WTC11 (cell line): ENCODE measurements at regions not wholly inside any gene's neighbourhood (a gene's known extent, or its start where the extent isn't known, plus 50 kb on each side); places are given as distances from the start of the nearest gene placed in this dataset.

ENCODE experiments used
- ATAC-seq: fragments of 200-7000 bp; cut with Tn5 transposase; 2 replicates; pipeline ENCODE4 v1.10.0; 2021; ENCODE audit warnings: mild to moderate bottlenecking, moderate library complexity
- CTCF ChIA-PET: fragments of 300-600 bp; sonication (Branson Sonifier 250); formaldehyde crosslinking; loops from one replicate; lab custom pipeline; 2021; ENCODE audit warnings: antibody characterized with exemption; lab: Charles Lee
- POLR2A ChIA-PET: fragments of 350-600 bp; sonication (Branson Sonifier 250); formaldehyde crosslinking; loops from one replicate; lab custom pipeline; 2021; ENCODE audit warnings: antibody characterized with exemption; lab: Charles Lee
- DNase-seq: peaks from one replicate; pipeline ENCODE4 v3.0.0; 2021; ENCODE audit warnings: low spot score
- H3K27ac Mint-ChIP-seq: 2 replicates; pipeline ENCODE4 v1.8.0; 2021; ENCODE audit warnings: mixed read lengths
- H3K27me3 Mint-ChIP-seq: 2 replicates; pipeline ENCODE4 v1.8.0; 2021; ENCODE audit warnings: low read depth, mild to moderate bottlenecking, moderate library complexity, mixed read lengths
- H3K36me3 Mint-ChIP-seq: 2 replicates; pipeline ENCODE4 v1.8.0; 2021; ENCODE audit warnings: mixed read lengths
- H3K4me1 Mint-ChIP-seq: 2 replicates; pipeline ENCODE4 v1.8.0; 2022; ENCODE audit warnings: mixed read lengths
- H3K4me3 Mint-ChIP-seq: 2 replicates; pipeline ENCODE4 v1.8.0; 2021; ENCODE audit warnings: mild to moderate bottlenecking, moderate library complexity, mixed read lengths
- H3K9me3 Mint-ChIP-seq: 2 replicates; pipeline ENCODE4 v1.8.0; 2021; ENCODE audit warnings: mixed read lengths
- EMX1 ChIP-seq: fragments of 250-450 bp; sonication (Bioruptor Pico); IDR thresholded peaks from 2 replicates; pipeline ENCODE4 v1.8.0; 2021; ENCODE audit warnings: mild to moderate bottlenecking
- ESRRA ChIP-seq: sonication (generic); formaldehyde crosslinking; IDR thresholded peaks from 2 replicates; pipeline ENCODE4 v1.8.1; 2022; ENCODE audit warnings: mild to moderate bottlenecking, missing genetic modification reagents, borderline replicate concordance
- FOXJ3 ChIP-seq: sonication (generic); formaldehyde crosslinking; IDR thresholded peaks from 2 replicates; pipeline ENCODE4 v1.9.0; 2021; ENCODE audit warnings: missing genetic modification reagents, mild to moderate bottlenecking, borderline replicate concordance
- GTF2I ChIP-seq: fragments of 250-450 bp; sonication (Bioruptor Pico); conservative IDR thresholded peaks from 2 replicates; pipeline ENCODE4 v1.4.0; 2021; ENCODE audit warnings: mild to moderate bottlenecking
- JAZF1 ChIP-seq: fragments of 250-450 bp; sonication (Bioruptor Pico); IDR thresholded peaks from 2 replicates; pipeline ENCODE4 v1.9.0; 2021; ENCODE audit warnings: moderate library complexity, mild to moderate bottlenecking, inconsistent platforms
- KAT7 ChIP-seq: sonication (generic); formaldehyde crosslinking; IDR thresholded peaks from 2 replicates; pipeline ENCODE4 v1.8.1; 2023; ENCODE audit warnings: missing genetic modification reagents, mild to moderate bottlenecking, borderline replicate concordance
- OVOL2 ChIP-seq: fragments of 250-450 bp; sonication (Bioruptor Pico); IDR thresholded peaks from 2 replicates; pipeline ENCODE4 v1.9.0; 2021; ENCODE audit warnings: mild to moderate bottlenecking, borderline replicate concordance
- PRRX2 ChIP-seq: fragments of 250-450 bp; sonication (Bioruptor Pico); IDR thresholded peaks from 2 replicates; pipeline ENCODE4 v1.8.0; 2021; ENCODE audit warnings: mild to moderate bottlenecking
- TP53 ChIP-seq: sonication (generic); formaldehyde crosslinking; IDR thresholded peaks from 2 replicates; pipeline ENCODE4 v1.8.1; 2023; ENCODE audit warnings: mild to moderate bottlenecking, missing genetic modification reagents
- ZNF317 ChIP-seq: sonication (generic); formaldehyde crosslinking; IDR thresholded peaks from 2 replicates; pipeline ENCODE4 v1.8.1; 2023; ENCODE audit warnings: low read depth, mild to moderate bottlenecking, moderate library complexity, missing genetic modification reagents, borderline replicate concordance
- ZNF671 ChIP-seq: fragments of 250-450 bp; sonication (Bioruptor Pico); IDR thresholded peaks from 2 replicates; pipeline ENCODE4 v1.8.0; 2021; ENCODE audit warnings: mild to moderate bottlenecking
- TF ChIP-seq, protein P1 (sequence below): sonication (generic); formaldehyde crosslinking; IDR thresholded peaks from 2 replicates; pipeline ENCODE4 v1.8.0; 2022; ENCODE audit warnings: mild to moderate bottlenecking, missing genetic modification reagents
- TF ChIP-seq, protein P2 (sequence below): fragments of 250-450 bp; sonication (Bioruptor Pico); conservative IDR thresholded peaks from 2 replicates; pipeline ENCODE4 v1.9.0; 2021; ENCODE audit warnings: mild to moderate bottlenecking
- TF ChIP-seq, protein P3 (sequence below): sonication (generic); formaldehyde crosslinking; IDR thresholded peaks from 2 replicates; pipeline ENCODE4 v1.8.1; 2022; ENCODE audit warnings: low read depth, mild to moderate bottlenecking, moderate library complexity, missing genetic modification reagents, borderline replicate concordance
- TF ChIP-seq, protein P4 (sequence below): sonication (generic); formaldehyde crosslinking; IDR thresholded peaks from 2 replicates; pipeline ENCODE4 v1.8.1; 2023; ENCODE audit warnings: mild to moderate bottlenecking, missing genetic modification reagents, borderline replicate concordance
- TF ChIP-seq, protein P5 (sequence below): fragments of 250-450 bp; sonication (Bioruptor Pico); IDR thresholded peaks from 2 replicates; pipeline ENCODE4 v2.1.2; 2022; ENCODE audit warnings: mild to moderate bottlenecking, moderate library complexity

DNA sequence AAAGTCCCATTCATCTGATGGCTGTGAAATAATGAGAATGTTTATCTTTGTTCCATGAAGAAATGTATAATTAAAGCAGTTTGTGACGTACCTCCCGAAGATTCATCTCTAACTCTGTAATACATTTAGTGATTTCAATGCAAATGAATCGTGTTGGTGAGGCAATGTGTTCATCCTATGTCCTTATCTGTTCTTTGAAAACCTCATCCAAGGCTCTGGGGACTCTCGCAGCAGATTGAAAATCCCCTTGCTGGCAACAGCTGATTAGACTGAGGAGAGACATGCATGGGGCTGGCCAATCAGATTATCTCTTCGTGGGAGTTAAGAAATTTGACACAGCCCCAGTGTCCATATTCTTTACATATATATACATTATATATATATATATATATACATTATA is 1095.4 kb upstream of the EEF2KMT start:
- ATAC-seq, result no peak

DNA sequence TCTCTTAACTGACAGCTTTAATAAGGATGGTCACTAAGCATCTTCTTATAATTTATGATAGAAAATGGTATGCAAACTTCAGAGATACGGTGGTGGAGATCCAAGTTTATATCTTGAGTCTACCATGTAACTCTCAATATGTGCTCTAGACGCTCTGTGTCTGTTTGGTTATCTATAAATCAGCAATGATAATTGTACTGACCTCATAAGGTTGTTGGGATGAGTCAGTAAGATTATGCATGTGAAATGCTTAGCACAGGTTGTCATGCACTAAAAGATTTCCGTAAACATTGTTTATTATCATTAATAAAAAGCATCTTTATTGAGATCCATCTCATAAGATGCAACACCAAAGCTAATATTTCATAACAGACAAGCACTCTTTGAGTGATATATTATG is 1094.9 kb upstream of the EEF2KMT start:
- Mint-ChIP-seq H3K4me3 (no peak overlapping the region), H3K4me1 (no peaks in the 10 kb centered on the region), H3K27me3 (peaks cover 2% of the 10 kb centered on the region), H3K36me3 (peaks cover 70% of the 10 kb centered on the region), H3K27ac (no peak overlapping the region), H3K9me3 (peaks cover 74% of the 10 kb centered on the region)
- ChIA-PET POLR2A (no interaction called here), CTCF (no interaction called here)
- ATAC-seq, result no peak
- DNase-seq, result no peak
- TF ChIP-seq ZNF671 (CRISPR knock-in tag) (no peak), EMX1 (CRISPR knock-in tag) (no peak), TP53 (CRISPR knock-in tag) (no peak), OVOL2 (CRISPR knock-in tag) (no peak), PRRX2 (CRISPR knock-in tag) (no peak), ESRRA (no peak), GTF2I (CRISPR knock-in tag) (no peak)
- TF ChIP-seq, protein P1, sequence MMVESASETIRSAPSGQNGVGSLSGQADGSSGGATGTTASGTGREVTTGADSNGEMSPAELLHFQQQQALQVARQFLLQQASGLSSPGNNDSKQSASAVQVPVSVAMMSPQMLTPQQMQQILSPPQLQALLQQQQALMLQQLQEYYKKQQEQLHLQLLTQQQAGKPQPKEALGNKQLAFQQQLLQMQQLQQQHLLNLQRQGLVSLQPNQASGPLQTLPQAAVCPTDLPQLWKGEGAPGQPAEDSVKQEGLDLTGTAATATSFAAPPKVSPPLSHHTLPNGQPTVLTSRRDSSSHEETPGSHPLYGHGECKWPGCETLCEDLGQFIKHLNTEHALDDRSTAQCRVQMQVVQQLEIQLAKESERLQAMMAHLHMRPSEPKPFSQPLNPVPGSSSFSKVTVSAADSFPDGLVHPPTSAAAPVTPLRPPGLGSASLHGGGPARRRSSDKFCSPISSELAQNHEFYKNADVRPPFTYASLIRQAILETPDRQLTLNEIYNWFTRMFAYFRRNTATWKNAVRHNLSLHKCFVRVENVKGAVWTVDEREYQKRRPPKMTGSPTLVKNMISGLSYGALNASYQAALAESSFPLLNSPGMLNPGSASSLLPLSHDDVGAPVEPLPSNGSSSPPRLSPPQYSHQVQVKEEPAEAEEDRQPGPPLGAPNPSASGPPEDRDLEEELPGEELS (CRISPR knock-in tag), result no peak

More for the DNA sequence above, 1095.4 kb upstream of the EEF2KMT start:
- Mint-ChIP-seq H3K36me3 (peaks cover 73% of the 10 kb centered on the region), H3K4me1 (no peaks in the 10 kb centered on the region), H3K9me3 (peaks cover 78% of the 10 kb centered on the region), H3K4me3 (no peak overlapping the region)
- POLR2A ChIA-PET, result no interaction called here
- no peak for DNase-seq
- CTCF ChIA-PET, result no interaction called here
- no peak for TF ChIP-seq JAZF1 (CRISPR knock-in tag)
- no peak for TF ChIP-seq ZNF317 (CRISPR knock-in tag)
- TF ChIP-seq, all 79 proteins: peak for 0
- Mint-ChIP-seq H3K27me3 (peaks cover 2% of the 10 kb centered on the region), H3K27ac (no peak overlapping the region)

DNA sequence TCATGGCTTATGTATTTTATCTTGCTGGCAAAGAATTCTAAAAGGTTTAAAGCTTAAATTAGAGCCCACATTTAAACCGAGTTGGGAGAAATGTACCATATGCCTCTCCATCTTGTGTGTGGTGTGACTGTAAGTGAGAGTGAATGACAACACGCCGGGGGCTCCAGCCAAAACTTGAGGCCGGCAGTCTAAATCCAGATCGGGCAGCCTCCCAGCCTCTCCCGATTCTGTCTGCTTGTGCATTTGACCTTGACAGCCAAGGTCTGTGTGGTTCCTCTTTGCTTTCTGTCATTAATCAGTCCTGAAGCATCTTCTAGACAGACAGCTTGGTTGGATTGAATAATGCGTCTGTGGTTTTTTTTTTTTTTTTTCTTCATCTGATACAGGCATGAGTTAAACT is 1093.2 kb upstream of the EEF2KMT start:
- peaks cover 2% of the 10 kb centered on the region for H3K27me3 Mint-ChIP-seq
- TF ChIP-seq, protein P2, sequence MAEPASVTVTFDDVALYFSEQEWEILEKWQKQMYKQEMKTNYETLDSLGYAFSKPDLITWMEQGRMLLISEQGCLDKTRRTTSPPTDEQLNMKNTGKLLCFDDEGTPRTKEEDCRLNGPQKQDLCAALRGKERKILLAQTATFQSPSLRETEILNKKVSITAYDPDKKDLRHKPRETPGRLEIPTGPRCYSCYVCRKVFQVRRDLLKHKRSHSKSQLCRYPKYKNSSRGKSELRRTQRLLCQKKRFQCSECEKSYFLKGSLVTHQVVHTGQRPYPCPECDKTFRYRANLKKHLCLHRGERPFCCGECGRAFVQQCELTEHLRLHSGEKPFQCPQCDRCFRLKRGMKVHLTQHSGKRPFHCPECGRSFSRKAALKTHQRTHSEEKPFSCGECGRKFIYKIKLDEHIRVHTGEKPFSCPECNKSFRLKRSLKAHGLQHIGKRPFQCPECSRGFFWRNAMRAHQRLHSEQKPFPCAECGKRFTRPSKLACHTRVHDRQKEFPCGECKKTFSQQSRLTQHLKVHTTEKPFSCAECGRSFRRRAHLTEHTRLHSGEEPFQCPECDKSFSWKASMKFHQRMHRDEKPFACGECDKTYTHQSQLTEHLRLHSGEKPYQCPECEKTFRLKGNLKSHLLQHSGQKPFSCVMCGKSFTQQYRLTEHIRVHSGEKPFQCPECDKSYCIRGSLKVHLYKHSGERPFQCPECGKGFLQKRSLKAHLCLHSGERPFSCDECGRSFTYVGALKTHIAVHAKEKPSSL (CRISPR knock-in tag), result no peak
- TF ChIP-seq KAT7 (CRISPR knock-in tag), result no peak
- TF ChIP-seq, protein P3, sequence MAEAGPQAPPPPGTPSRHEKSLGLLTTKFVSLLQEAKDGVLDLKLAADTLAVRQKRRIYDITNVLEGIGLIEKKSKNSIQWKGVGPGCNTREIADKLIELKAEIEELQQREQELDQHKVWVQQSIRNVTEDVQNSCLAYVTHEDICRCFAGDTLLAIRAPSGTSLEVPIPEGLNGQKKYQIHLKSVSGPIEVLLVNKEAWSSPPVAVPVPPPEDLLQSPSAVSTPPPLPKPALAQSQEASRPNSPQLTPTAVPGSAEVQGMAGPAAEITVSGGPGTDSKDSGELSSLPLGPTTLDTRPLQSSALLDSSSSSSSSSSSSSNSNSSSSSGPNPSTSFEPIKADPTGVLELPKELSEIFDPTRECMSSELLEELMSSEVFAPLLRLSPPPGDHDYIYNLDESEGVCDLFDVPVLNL (CRISPR knock-in tag), result no peak
- TF ChIP-seq, protein P4, sequence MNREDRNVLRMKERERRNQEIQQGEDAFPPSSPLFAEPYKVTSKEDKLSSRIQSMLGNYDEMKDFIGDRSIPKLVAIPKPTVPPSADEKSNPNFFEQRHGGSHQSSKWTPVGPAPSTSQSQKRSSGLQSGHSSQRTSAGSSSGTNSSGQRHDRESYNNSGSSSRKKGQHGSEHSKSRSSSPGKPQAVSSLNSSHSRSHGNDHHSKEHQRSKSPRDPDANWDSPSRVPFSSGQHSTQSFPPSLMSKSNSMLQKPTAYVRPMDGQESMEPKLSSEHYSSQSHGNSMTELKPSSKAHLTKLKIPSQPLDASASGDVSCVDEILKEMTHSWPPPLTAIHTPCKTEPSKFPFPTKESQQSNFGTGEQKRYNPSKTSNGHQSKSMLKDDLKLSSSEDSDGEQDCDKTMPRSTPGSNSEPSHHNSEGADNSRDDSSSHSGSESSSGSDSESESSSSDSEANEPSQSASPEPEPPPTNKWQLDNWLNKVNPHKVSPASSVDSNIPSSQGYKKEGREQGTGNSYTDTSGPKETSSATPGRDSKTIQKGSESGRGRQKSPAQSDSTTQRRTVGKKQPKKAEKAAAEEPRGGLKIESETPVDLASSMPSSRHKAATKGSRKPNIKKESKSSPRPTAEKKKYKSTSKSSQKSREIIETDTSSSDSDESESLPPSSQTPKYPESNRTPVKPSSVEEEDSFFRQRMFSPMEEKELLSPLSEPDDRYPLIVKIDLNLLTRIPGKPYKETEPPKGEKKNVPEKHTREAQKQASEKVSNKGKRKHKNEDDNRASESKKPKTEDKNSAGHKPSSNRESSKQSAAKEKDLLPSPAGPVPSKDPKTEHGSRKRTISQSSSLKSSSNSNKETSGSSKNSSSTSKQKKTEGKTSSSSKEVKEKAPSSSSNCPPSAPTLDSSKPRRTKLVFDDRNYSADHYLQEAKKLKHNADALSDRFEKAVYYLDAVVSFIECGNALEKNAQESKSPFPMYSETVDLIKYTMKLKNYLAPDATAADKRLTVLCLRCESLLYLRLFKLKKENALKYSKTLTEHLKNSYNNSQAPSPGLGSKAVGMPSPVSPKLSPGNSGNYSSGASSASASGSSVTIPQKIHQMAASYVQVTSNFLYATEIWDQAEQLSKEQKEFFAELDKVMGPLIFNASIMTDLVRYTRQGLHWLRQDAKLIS (CRISPR knock-in tag), result no peak
- no peak for TF ChIP-seq FOXJ3 (CRISPR knock-in tag)
- TF ChIP-seq, protein P5, sequence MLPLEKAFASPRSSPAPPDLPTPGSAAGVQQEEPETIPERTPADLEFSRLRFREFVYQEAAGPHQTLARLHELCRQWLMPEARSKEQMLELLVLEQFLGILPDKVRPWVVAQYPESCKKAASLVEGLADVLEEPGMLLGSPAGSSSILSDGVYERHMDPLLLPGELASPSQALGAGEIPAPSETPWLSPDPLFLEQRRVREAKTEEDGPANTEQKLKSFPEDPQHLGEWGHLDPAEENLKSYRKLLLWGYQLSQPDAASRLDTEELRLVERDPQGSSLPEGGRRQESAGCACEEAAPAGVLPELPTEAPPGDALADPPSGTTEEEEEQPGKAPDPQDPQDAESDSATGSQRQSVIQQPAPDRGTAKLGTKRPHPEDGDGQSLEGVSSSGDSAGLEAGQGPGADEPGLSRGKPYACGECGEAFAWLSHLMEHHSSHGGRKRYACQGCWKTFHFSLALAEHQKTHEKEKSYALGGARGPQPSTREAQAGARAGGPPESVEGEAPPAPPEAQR, result no peak
- H3K4me1 Mint-ChIP-seq, result no peaks in the 10 kb centered on the region
- H3K9me3 Mint-ChIP-seq, result peaks cover 59% of the 10 kb centered on the region
- POLR2A ChIA-PET, result no interaction called here
- peaks cover 60% of the 10 kb centered on the region for H3K36me3 Mint-ChIP-seq
- H3K27ac Mint-ChIP-seq, result no peak overlapping the region
- no peak for DNase-seq
- CTCF ChIA-PET, result no interaction called here
- no peak overlapping the region for H3K4me3 Mint-ChIP-seq
- ATAC-seq, result no peak
